ENCODE measurements at regions not wholly inside any gene's neighbourhood (a gene's known extent, or its start where the extent isn't known, plus 50 kb on each side); places are given as distances from the start of the nearest gene placed in this dataset.

GRCh38 chr16:25487888-25488287 is 203.9 kb upstream of the HS3ST4 start:
- TF ChIP-seq, protein P1, sequence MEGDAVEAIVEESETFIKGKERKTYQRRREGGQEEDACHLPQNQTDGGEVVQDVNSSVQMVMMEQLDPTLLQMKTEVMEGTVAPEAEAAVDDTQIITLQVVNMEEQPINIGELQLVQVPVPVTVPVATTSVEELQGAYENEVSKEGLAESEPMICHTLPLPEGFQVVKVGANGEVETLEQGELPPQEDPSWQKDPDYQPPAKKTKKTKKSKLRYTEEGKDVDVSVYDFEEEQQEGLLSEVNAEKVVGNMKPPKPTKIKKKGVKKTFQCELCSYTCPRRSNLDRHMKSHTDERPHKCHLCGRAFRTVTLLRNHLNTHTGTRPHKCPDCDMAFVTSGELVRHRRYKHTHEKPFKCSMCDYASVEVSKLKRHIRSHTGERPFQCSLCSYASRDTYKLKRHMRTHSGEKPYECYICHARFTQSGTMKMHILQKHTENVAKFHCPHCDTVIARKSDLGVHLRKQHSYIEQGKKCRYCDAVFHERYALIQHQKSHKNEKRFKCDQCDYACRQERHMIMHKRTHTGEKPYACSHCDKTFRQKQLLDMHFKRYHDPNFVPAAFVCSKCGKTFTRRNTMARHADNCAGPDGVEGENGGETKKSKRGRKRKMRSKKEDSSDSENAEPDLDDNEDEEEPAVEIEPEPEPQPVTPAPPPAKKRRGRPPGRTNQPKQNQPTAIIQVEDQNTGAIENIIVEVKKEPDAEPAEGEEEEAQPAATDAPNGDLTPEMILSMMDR (conservative IDR thresholded peaks at IDR 0.05; ENCODE audit: low read depth, low read length) = no peak
- TF ChIP-seq MAZ (IDR thresholded peaks at IDR 0.05; ENCODE audit: borderline replicate concordance, low read depth, low read length) = no peak
